DND-41 (cell line): ENCODE measurements at regions not wholly inside any gene's neighbourhood (a gene's known extent, or its start where the extent isn't known, plus 50 kb on each side); places are given as distances from the start of the nearest gene placed in this dataset.

Experiments used
- ATAC-seq: fragments of 200-7000 bp; cut with Tn5 transposase; 3 replicates; pipeline ENCODE4 v1.9.1; 2021; ENCODE audit warnings: low read depth; ENCODE audit not compliant: insufficient read depth
- DNase-seq: peaks from one replicate; pipeline ENCODE4 v3.0.0-alpha.2; 2020
- H2AFZ ChIP-seq: 2 replicates; pipeline ENCODE4 v1.6.0; 2012; ENCODE audit warnings: low read depth, low read length
- H3K27ac ChIP-seq: 2 replicates; pipeline ENCODE4 v1.5.1; 2012; ENCODE audit warnings: low read length, inconsistent platforms
- H3K27me3 ChIP-seq: fragments of 200-600 bp; sonication (generic); 2 replicates; pipeline ENCODE4 v1.6.0; 2012; ENCODE audit warnings: low read length, mild to moderate bottlenecking, inconsistent platforms; ENCODE audit not compliant: insufficient read depth, poor library complexity
- H3K36me3 ChIP-seq: 2 replicates; pipeline ENCODE4 v1.5.1; 2012; ENCODE audit warnings: low read length, inconsistent platforms; ENCODE audit not compliant: insufficient read depth
- H3K4me1 ChIP-seq: 2 replicates; pipeline ENCODE4 v1.5.1; 2012; ENCODE audit warnings: mild to moderate bottlenecking, low read length; ENCODE audit not compliant: insufficient read depth
- H3K4me2 ChIP-seq: 2 replicates; pipeline ENCODE4 v1.6.0; 2012; ENCODE audit warnings: mild to moderate bottlenecking, moderate library complexity, low read length, inconsistent platforms; ENCODE audit not compliant: insufficient read depth
- H3K4me3 ChIP-seq, 2 experiments: fragments of 200-600 bp in 1 of 2; shearing (Covaris generic) in 1 of 2; 2 replicates each; pipeline ENCODE4 v1.5.1; 2012 to 2016; ENCODE audit warnings: inconsistent platforms in 2 of 2, low read length in 2 of 2, mild to moderate bottlenecking in 2 of 2, low read depth in 1 of 2, moderate library complexity in 1 of 2
- H3K79me2 ChIP-seq: 2 replicates; pipeline ENCODE4 v1.6.0; 2012; ENCODE audit warnings: low read length, inconsistent platforms; ENCODE audit not compliant: insufficient read depth
- H3K9ac ChIP-seq: 2 replicates; pipeline ENCODE4 v1.6.0; 2012; ENCODE audit warnings: low read depth, mild to moderate bottlenecking, inconsistent platforms, low read length, moderate library complexity
- H3K9me3 ChIP-seq: 2 replicates; pipeline ENCODE4 v1.5.1; 2012; ENCODE audit warnings: low read length, moderate library complexity, mild to moderate bottlenecking, inconsistent platforms; ENCODE audit not compliant: insufficient read depth, severe bottlenecking
- H4K20me1 ChIP-seq: 2 replicates; pipeline ENCODE4 v1.6.0; 2012; ENCODE audit warnings: low read length; ENCODE audit not compliant: insufficient read depth
- EZH2 ChIP-seq: IDR thresholded peaks from 3 replicates; pipeline ENCODE4 v1.6.1; 2012; ENCODE audit warnings: borderline replicate concordance, low read depth, mild to moderate bottlenecking, moderate library complexity, low read length, inconsistent platforms; ENCODE audit not compliant: severe bottlenecking
- TF ChIP-seq, protein P1 (sequence below): IDR thresholded peaks from 2 replicates; pipeline ENCODE4 v1.5.1; 2012; ENCODE audit warnings: borderline replicate concordance, low read length, moderate library complexity, mild to moderate bottlenecking; ENCODE audit not compliant: poor library complexity, severe bottlenecking; ENCODE audit errors: extremely low read depth

DNA sequence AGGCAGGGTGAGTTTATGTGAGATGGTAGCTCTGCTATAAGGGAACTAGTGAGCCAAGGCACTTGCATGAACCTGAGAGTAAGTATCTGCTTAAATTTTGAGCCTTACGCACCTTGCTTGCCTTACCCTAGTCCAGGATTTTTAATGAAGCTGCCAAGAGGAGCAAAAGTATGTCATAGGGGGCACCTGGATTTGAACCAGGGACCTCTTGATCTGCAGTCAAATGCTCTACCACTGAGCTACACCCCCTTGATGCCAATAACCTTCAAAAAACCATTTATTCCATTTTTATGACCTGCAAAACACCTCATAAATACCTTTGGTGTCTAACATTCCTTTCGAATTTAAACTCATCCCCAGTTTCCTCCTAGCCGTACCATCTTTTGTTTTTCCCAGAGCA lies 88.3 kb upstream of the ACP3 start:
- DNase-seq (no peak), ATAC-seq (no peak)
- no peaks in the 10 kb centered on the region for H3K4me1 ChIP-seq
- no peaks in the 10 kb centered on the region for H3K27me3 ChIP-seq
- TF ChIP-seq, protein P1, sequence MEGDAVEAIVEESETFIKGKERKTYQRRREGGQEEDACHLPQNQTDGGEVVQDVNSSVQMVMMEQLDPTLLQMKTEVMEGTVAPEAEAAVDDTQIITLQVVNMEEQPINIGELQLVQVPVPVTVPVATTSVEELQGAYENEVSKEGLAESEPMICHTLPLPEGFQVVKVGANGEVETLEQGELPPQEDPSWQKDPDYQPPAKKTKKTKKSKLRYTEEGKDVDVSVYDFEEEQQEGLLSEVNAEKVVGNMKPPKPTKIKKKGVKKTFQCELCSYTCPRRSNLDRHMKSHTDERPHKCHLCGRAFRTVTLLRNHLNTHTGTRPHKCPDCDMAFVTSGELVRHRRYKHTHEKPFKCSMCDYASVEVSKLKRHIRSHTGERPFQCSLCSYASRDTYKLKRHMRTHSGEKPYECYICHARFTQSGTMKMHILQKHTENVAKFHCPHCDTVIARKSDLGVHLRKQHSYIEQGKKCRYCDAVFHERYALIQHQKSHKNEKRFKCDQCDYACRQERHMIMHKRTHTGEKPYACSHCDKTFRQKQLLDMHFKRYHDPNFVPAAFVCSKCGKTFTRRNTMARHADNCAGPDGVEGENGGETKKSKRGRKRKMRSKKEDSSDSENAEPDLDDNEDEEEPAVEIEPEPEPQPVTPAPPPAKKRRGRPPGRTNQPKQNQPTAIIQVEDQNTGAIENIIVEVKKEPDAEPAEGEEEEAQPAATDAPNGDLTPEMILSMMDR: no peak
- TF ChIP-seq EZH2: no peak
- no peaks in the 10 kb centered on the region for H3K36me3 ChIP-seq
- H2AFZ ChIP-seq: no peak overlapping the region
- no peak overlapping the region for H3K27ac ChIP-seq
- H3K9ac ChIP-seq: no peak overlapping the region
- no peaks in the 10 kb centered on the region for H3K79me2 ChIP-seq
- no peaks in the 10 kb centered on the region for H3K9me3 ChIP-seq
- H3K4me3 ChIP-seq: no peak overlapping the region
- no peak overlapping the region for H3K4me2 ChIP-seq
- H4K20me1 ChIP-seq: no peaks in the 10 kb centered on the region

DNA sequence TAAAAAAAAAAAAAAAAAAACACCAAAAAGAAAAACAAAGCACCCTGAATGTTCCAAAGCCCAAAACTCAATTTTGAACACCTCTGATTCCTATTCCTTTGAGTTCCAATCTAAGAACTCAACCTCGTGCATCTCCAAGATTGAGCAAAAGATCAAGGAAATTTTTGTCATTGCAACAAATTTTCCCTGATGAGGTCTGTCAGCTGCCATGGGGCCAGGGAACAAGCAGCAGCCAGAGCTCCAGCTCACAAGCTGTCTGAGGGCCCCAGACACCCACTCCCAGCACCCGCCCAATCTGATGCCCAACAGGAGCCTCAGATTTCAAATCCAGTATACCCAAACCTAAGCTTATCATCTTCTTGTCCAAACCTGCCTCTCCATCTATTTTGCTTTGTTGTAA lies 87.6 kb upstream of the ACP3 start:
- no peaks in the 10 kb centered on the region for H3K4me1 ChIP-seq
- no peaks in the 10 kb centered on the region for H3K27me3 ChIP-seq
- H3K4me2 ChIP-seq: no peak overlapping the region
- H3K9ac ChIP-seq: no peak overlapping the region
- H3K9me3 ChIP-seq: no peaks in the 10 kb centered on the region
- no peaks in the 10 kb centered on the region for H3K79me2 ChIP-seq
- H2AFZ ChIP-seq: no peak overlapping the region
- TF ChIP-seq, protein P1: no peak
- no peak for TF ChIP-seq EZH2
- no peak overlapping the region for H3K27ac ChIP-seq
- H3K4me3 ChIP-seq: no peak overlapping the region
- no peak for ATAC-seq
- no peak for DNase-seq
- H3K36me3 ChIP-seq: no peaks in the 10 kb centered on the region
- no peaks in the 10 kb centered on the region for H4K20me1 ChIP-seq

DNA sequence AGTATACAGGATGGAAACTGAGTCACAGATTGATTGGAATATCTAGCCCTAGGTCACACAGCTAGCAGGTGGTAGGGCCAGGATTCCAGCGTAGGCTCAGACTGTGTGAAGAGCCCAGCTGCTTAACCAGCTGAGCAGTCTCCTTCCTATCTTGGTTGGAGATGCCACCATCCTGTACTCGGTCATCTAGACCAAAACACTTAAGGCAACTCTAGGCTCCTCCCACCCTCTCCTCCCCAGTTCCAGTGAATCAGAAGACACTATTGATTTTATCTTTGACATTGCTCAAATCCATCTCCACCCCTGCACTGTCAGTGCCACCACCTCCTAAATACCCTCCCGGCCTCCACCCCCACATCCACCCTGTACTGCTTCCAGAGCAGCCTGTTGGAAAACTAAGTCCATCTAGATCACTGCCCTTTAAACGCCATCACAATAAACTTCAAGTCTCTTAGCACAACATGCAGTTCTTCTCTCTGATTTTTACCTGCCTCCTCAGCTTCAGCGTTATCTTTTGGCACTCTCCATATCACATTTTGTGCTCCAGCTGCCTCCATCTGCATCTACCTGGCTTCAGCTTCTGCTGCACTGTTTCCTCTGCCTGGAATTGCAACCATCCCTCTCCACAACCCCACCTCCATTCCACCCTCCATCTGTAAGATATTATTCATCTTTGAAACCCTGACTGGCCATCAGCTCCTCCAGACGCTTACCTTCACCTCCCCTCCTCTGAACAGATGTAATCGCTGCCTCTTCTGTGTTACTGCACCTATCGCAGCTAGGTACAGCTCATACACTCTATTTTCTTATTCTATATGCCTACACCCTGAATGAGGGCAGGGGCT lies 86.8 kb upstream of the ACP3 start:
- Histone ChIP-seq H3K27ac (no peak overlapping the region), H3K4me1 (no peaks in the 10 kb centered on the region), H3K9me3 (no peaks in the 10 kb centered on the region), H3K36me3 (no peaks in the 10 kb centered on the region), H3K27me3 (no peaks in the 10 kb centered on the region), H4K20me1 (no peaks in the 10 kb centered on the region), H3K79me2 (no peaks in the 10 kb centered on the region), H3K4me2 (no peak overlapping the region), H3K9ac (no peak overlapping the region), H2AFZ (no peak overlapping the region), H3K4me3 (no peak overlapping the region)
- no peak for TF ChIP-seq EZH2
- TF ChIP-seq, protein P1: no peak
- DNase-seq: no peak
- ATAC-seq: no peak

DNA sequence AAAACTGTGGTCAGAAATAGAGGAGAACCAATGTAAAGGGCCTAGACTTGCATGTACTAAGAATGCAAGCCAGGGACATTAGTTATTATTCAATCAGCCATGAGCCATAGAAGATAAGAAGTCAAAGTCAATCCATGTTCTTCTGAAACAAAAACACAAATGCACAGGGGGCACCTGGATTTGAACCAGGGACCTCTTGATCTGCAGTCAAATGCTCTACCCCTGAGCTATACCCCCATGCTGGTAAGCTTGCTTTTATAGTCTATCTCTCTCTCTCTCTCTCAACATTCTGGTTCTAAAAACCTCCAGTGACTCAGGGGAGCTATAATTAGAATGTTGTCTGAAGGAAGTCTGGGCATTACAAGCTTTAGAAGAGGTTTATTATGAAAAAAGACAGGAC lies 85.6 kb upstream of the ACP3 start:
- TF ChIP-seq, protein P1: no peak
- TF ChIP-seq EZH2: no peak
- no peak for DNase-seq
- H3K4me3 ChIP-seq: no peak overlapping the region

More for the DNA sequence above, 85.6 kb upstream of the ACP3 start:
- ATAC-seq: no peak
- Histone ChIP-seq H3K4me2 (no peak overlapping the region), H3K9ac (no peak overlapping the region), H3K9me3 (no peaks in the 10 kb centered on the region), H3K36me3 (no peaks in the 10 kb centered on the region), H3K27ac (no peak overlapping the region), H4K20me1 (no peaks in the 10 kb centered on the region), H3K27me3 (no peaks in the 10 kb centered on the region), H3K4me1 (no peaks in the 10 kb centered on the region), H2AFZ (no peak overlapping the region), H3K79me2 (no peaks in the 10 kb centered on the region)
